Gastroesophageal sphincter (tissue), 4 donors: ENCODE measurements at regions not wholly inside any gene's neighbourhood (a gene's known extent, or its start where the extent isn't known, plus 50 kb on each side); places are given as distances from the start of the nearest gene placed in this dataset.
"Not testable (repeated sequence)": the region's sequence is repeated elsewhere in the genome, so short reads cannot be mapped to it uniquely, and the experiment has no call there.

ENCODE experiments used
- ATAC-seq: fragments of 150-250 bp; one replicate; pipeline ENCODE4 v1.9.1; 2016; ENCODE audit warnings: mild to moderate bottlenecking, moderate library complexity
- H3K27ac ChIP-seq, 4 donors: fragments of 200-600 bp; sonication (generic) in 3 of 4; 1 replicate in 3 of 4; 2 replicates in 1 of 4; pipeline ENCODE4 v1.5.1; 2016 to 2019
- H3K27me3 ChIP-seq: fragments of 200-600 bp; sonication (generic); one replicate; pipeline ENCODE4 v1.5.1; 2019
- H3K36me3 ChIP-seq, 2 donors: fragments of 200-600 bp; sonication (generic); one replicate each; pipeline ENCODE4 v1.5.1; 2019; ENCODE audit warnings: control low read depth in 1 of 2
- H3K4me1 ChIP-seq, 3 donors: fragments of 200-600 bp; sonication (generic); 1 replicate in 2 of 3; 2 replicates in 1 of 3; pipeline ENCODE4 v1.5.1; 2016 to 2019; ENCODE audit warnings: control low read depth in 2 of 3
- H3K4me3 ChIP-seq, 2 donors: fragments of 200-600 bp; sonication (generic); one replicate each; pipeline ENCODE4 v1.5.1; 2019; ENCODE audit warnings: mild to moderate bottlenecking in 1 of 2, moderate library complexity in 1 of 2
- H3K9me3 ChIP-seq, 3 donors: fragments of 200-600 bp; sonication (generic); one replicate each; pipeline ENCODE4 v1.5.1; 2017 to 2019; ENCODE audit warnings: control low read depth in 2 of 3
- WGBS, 2 donors: methylation state at CpG; one replicate each; pipeline ENCODE4 v1.1.5; 2018; ENCODE audit warnings: low coverage in 1 of 2; 5-methylcytosine and 5-hydroxymethylcytosine counted together
- small RNA-seq, 4 donors: library from RNA; depleted of rRNA; stranded (forward); fragments of <200 nt; gene quantifications; one replicate each; pipeline ENCODE3, GENCODE V24; 2016

GRCh38 chr14:19340976-19341375 is 93.2 kb downstream of the POTEG start:
- not testable (repeated sequence) for ATAC-seq

GRCh38 chr14:19341627-19342026 is 92.5 kb downstream of the POTEG start:
- ATAC-seq, H3K27me3 ChIP-seq, H3K4me1 ChIP-seq, H3K27ac ChIP-seq, H3K36me3 ChIP-seq, H3K4me3 ChIP-seq, H3K9me3 ChIP-seq: not testable (repeated sequence)
- 94% methylated on average over 3 of the region's 6 CpGs; no CpG with 5 or more reads in 1 of the 2 donors for WGBS, 2 donors

More at GRCh38 chr14:19340976-19341375, 93.2 kb downstream of the POTEG start:
- H3K4me3 ChIP-seq, H3K36me3 ChIP-seq, H3K9me3 ChIP-seq, H3K27me3 ChIP-seq, H3K4me1 ChIP-seq, H3K27ac ChIP-seq: not testable (repeated sequence)
- 60 to 66% methylated on average over 1 to 5 of the region's 9 CpGs for WGBS, 2 donors

DNA sequence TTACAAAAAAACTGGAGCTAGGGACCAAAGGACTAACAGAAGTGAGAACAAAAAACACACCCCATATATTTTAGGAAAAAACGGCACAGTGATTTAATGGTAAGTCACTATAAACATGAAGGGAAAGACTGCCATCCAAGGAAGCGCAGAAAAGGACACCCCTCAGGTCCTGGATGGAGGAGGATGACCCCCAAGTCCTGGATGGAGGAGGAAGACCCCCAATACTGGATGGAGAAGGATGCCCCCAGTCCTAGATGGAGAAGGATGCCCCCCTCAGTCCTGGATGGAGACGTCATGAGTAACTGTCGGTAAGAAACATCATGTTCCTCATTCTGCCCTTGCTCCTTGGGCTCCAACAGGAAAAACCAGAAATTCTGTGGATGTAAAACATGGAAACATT is 89.9 kb downstream of the POTEG start:
- H3K4me3 ChIP-seq, ATAC-seq, H3K27me3 ChIP-seq, H3K36me3 ChIP-seq, H3K27ac ChIP-seq, H3K4me1 ChIP-seq, H3K9me3 ChIP-seq: not testable (repeated sequence)
- 46 to 50% methylated on average over 2 to 4 of the region's 4 CpGs for WGBS, 2 donors

DNA sequence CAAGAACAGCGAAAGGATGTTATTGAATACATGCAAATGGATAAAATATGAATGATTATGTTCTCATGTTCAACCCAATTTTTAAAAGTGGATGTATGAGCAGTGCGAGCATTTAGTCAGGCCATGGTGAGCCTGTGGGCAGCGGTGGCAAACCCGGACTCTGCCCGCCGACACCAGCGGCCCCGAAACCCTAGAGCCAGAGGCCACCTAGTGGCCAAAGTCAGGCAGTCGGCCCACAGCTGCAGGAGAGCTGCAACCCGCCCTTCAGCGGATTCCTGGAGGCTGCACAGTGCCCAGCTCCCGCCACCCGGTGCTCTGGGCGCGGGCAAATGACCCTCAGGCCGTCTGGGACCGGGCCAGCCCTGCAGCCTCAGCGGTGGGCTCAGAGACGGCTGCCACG is 89.5 kb downstream of the POTEG start:
- H3K4me1 ChIP-seq, ATAC-seq, H3K4me3 ChIP-seq, H3K27ac ChIP-seq, H3K9me3 ChIP-seq, H3K27me3 ChIP-seq, H3K36me3 ChIP-seq: not testable (repeated sequence)
- WGBS, 2 donors: 20 to 86% methylated on average over 1 to 2 of the region's 20 CpGs

GRCh38 chr14:19345298-19345911 is 88.7 kb downstream of the POTEG start:
- H3K36me3 ChIP-seq, ATAC-seq, H3K4me3 ChIP-seq, H3K27ac ChIP-seq, H3K27me3 ChIP-seq, H3K9me3 ChIP-seq, H3K4me1 ChIP-seq: not testable (repeated sequence)
- WGBS, 2 donors: no CpG with 5 or more reads among the region's 26 CpGs

- not testable (repeated sequence) for H3K27me3 ChIP-seq, H3K36me3 ChIP-seq, H3K27ac ChIP-seq, H3K4me1 ChIP-seq, H3K9me3 ChIP-seq, H3K4me3 ChIP-seq, ATAC-seq
- no CpG with 5 or more reads among the region's 17 CpGs for WGBS, 2 donors
These were observed 88.1 kb downstream of the POTEG start for GRCh38 chr14:19346074-19346480.

DNA sequence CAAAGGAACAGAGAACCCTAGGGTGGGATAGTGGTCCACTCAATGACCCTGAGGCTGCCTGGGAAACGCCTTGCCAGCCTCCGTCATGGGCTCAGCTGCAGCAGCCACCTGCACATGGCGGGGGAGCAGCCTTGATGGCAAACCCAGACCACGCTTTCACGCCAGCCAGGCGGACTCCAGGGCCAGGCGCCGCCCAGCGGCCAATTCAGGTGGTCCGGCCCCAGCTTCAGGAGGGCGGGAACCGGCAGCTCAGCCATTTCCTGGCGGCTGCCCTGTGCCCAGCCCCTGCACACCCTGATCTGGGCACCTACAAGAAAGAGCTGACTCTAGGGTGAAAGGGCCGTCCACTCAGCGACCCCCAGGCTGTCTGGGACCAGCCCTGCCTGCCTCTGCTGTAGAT is 87.5 kb downstream of the POTEG start:
- not testable (repeated sequence) for H3K27me3 ChIP-seq, H3K27ac ChIP-seq, H3K9me3 ChIP-seq, H3K36me3 ChIP-seq, ATAC-seq, H3K4me1 ChIP-seq, H3K4me3 ChIP-seq
- no CpG with 5 or more reads among the region's 15 CpGs for WGBS, 2 donors

- H3K9me3 ChIP-seq, H3K36me3 ChIP-seq, H3K27ac ChIP-seq, H3K4me3 ChIP-seq, H3K4me1 ChIP-seq, H3K27me3 ChIP-seq, ATAC-seq: not testable (repeated sequence)
- no CpG with 5 or more reads among the region's 8 CpGs for WGBS, 2 donors
These were observed 87.0 kb downstream of the POTEG start for GRCh38 chr14:19347112-19347511.

Small RNAs in the stretch of these regions (small RNA-seq; reads per million reads assigned to genes)
- gene AL589743.6: 0 reads per million in 4 donors
